ENCODE measurements at regions not wholly inside any gene's neighbourhood (a gene's known extent, or its start where the extent isn't known, plus 50 kb on each side); places are given as distances from the start of the nearest gene placed in this dataset.

- no peak for DNase-seq (ENCODE audit: low read depth in 1 of 2, low spot score in 1 of 2)
- Histone ChIP-seq H3K27ac (replicated peaks) (no peak overlapping the region), H3K4me3 (replicated peaks; ENCODE audit: insufficient read depth, low read length) (no peak overlapping the region), H3K27me3 (ENCODE audit: insufficient read depth, poor library complexity, severe bottlenecking) (no peaks in the 10 kb centered on the region)
- TF ChIP-seq CTCF (IDR thresholded peaks at IDR 0.05; ENCODE audit: insufficient read depth, low read length) (no peak), REST (IDR thresholded peaks at IDR 0.05; ENCODE audit: insufficient replicate concordance, low read depth) (no peak), POLR2AphosphoS5 (IDR thresholded peaks at IDR 0.05; ENCODE audit: low read depth) (no peak), GABPA (IDR thresholded peaks at IDR 0.05; ENCODE audit: low read depth) (no peak), SPI1 (IDR thresholded peaks at IDR 0.05; ENCODE audit: borderline replicate concordance, low read depth) (peak; percentile 78)
These were observed 193.9 kb downstream of the BTBD3 start for GRCh38 chr20:12111431-12112088.

GRCh38 chr20:12112089-12112474, 194.4 kb downstream of the BTBD3 start:
- no peaks in the 10 kb centered on the region for H3K27me3 ChIP-seq (ENCODE audit: insufficient read depth, poor library complexity, severe bottlenecking)
- no peak for DNase-seq (ENCODE audit: low read depth in 1 of 2, low spot score in 1 of 2)
- no peak overlapping the region for H3K27ac ChIP-seq (replicated peaks)
- TF ChIP-seq SPI1 (IDR thresholded peaks at IDR 0.05; ENCODE audit: borderline replicate concordance, low read depth): no peak
- no peak for TF ChIP-seq GABPA (IDR thresholded peaks at IDR 0.05; ENCODE audit: low read depth)
- TF ChIP-seq CTCF (IDR thresholded peaks at IDR 0.05; ENCODE audit: insufficient read depth, low read length): no peak
- no peak overlapping the region for H3K4me3 ChIP-seq (replicated peaks; ENCODE audit: insufficient read depth, low read length)

- H3K27ac ChIP-seq (replicated peaks): no peak overlapping the region
- no peak overlapping the region for H3K4me3 ChIP-seq (replicated peaks; ENCODE audit: insufficient read depth, low read length)
- TF ChIP-seq CTCF (IDR thresholded peaks at IDR 0.05; ENCODE audit: insufficient read depth, low read length): no peak
- no peak for TF ChIP-seq SPI1 (IDR thresholded peaks at IDR 0.05; ENCODE audit: borderline replicate concordance, low read depth)
- TF ChIP-seq GABPA (IDR thresholded peaks at IDR 0.05; ENCODE audit: low read depth): no peak
- no peak for TF ChIP-seq POLR2AphosphoS5 (IDR thresholded peaks at IDR 0.05; ENCODE audit: low read depth)
- TF ChIP-seq REST (IDR thresholded peaks at IDR 0.05; ENCODE audit: insufficient replicate concordance, low read depth): no peak
- DNase-seq (ENCODE audit: low read depth in 1 of 2, low spot score in 1 of 2): no peak
- H3K27me3 ChIP-seq (ENCODE audit: insufficient read depth, poor library complexity, severe bottlenecking): no peaks in the 10 kb centered on the region
These were observed 195.0 kb downstream of the BTBD3 start for GRCh38 chr20:12112665-12113064.

GRCh38 chr20:12113075-12113467, 195.4 kb downstream of the BTBD3 start:
- H3K27ac ChIP-seq (replicated peaks): no peak overlapping the region
- H3K27me3 ChIP-seq (ENCODE audit: insufficient read depth, poor library complexity, severe bottlenecking): no peaks in the 10 kb centered on the region
- H3K4me3 ChIP-seq (replicated peaks; ENCODE audit: insufficient read depth, low read length): no peak overlapping the region
- TF ChIP-seq CTCF (IDR thresholded peaks at IDR 0.05; ENCODE audit: insufficient read depth, low read length) (no peak), REST (IDR thresholded peaks at IDR 0.05; ENCODE audit: insufficient replicate concordance, low read depth) (no peak), GABPA (IDR thresholded peaks at IDR 0.05; ENCODE audit: low read depth) (no peak), SPI1 (IDR thresholded peaks at IDR 0.05; ENCODE audit: borderline replicate concordance, low read depth) (no peak), POLR2AphosphoS5 (IDR thresholded peaks at IDR 0.05; ENCODE audit: low read depth) (no peak)
- DNase-seq (ENCODE audit: low read depth in 1 of 2, low spot score in 1 of 2): no peak

Data from HL-60 (cell line).